GM12872 (cell line): ENCODE measurements at regions not wholly inside any gene's neighbourhood (a gene's known extent, or its start where the extent isn't known, plus 50 kb on each side); places are given as distances from the start of the nearest gene placed in this dataset.

Experiments
- TF ChIP-seq, protein P1 (sequence below): IDR thresholded peaks from 3 replicates; pipeline ENCODE4 v1.5.1; 2011; ENCODE audit warnings: low read depth, mild to moderate bottlenecking, low read length, moderate library complexity; ENCODE audit not compliant: insufficient read depth

DNA sequence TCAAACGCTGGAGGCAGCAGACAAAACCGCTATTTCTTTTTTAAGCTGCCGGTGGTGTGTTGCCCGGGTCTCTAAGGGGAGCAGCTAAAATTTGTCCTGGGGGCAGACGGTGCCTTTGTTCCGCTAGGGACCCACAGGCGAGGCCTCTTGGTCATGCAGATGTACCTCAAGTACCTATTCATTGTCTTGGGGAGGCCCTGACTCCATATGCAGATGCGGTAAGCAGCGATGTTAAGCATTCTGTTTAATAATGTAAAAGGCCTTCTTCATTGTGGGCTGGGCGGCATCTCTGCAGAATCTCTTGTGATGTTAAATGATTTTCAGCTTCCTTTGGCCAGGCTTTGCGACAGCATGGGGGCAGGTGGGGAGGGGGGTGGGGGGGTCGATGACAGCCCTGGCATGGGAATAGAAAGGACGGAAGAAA is 98.9 kb upstream of the PJA1 start:
- TF ChIP-seq, protein P1, sequence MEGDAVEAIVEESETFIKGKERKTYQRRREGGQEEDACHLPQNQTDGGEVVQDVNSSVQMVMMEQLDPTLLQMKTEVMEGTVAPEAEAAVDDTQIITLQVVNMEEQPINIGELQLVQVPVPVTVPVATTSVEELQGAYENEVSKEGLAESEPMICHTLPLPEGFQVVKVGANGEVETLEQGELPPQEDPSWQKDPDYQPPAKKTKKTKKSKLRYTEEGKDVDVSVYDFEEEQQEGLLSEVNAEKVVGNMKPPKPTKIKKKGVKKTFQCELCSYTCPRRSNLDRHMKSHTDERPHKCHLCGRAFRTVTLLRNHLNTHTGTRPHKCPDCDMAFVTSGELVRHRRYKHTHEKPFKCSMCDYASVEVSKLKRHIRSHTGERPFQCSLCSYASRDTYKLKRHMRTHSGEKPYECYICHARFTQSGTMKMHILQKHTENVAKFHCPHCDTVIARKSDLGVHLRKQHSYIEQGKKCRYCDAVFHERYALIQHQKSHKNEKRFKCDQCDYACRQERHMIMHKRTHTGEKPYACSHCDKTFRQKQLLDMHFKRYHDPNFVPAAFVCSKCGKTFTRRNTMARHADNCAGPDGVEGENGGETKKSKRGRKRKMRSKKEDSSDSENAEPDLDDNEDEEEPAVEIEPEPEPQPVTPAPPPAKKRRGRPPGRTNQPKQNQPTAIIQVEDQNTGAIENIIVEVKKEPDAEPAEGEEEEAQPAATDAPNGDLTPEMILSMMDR, result no peak

DNA sequence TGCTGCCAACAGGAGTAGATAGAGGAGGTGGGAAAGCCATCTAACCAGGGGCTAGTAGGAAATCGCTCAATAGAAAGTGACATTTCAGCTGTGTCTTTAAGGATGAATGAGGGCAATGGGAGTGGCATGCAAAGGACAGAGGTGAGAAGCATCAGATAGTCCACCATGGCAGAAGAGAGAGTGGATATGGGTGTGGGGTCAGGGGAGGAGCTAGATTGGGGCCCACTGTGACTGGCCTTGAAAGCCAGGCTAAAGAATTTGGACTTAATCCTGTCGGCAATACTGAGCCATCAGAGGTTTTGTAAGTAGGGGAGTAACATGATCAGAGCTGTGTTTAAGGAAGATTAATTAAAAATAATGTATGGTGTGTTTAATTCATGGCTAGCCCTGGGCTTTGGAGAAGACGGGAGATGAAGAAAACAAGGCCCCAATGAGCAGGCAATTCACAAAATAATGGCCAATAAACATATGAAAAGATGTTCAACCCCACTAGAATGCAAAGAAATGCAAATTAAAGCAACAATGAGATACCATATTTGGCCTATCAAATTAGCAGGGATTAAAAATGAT is 98.1 kb upstream of the PJA1 start:
- TF ChIP-seq, protein P1, result no peak

DNA sequence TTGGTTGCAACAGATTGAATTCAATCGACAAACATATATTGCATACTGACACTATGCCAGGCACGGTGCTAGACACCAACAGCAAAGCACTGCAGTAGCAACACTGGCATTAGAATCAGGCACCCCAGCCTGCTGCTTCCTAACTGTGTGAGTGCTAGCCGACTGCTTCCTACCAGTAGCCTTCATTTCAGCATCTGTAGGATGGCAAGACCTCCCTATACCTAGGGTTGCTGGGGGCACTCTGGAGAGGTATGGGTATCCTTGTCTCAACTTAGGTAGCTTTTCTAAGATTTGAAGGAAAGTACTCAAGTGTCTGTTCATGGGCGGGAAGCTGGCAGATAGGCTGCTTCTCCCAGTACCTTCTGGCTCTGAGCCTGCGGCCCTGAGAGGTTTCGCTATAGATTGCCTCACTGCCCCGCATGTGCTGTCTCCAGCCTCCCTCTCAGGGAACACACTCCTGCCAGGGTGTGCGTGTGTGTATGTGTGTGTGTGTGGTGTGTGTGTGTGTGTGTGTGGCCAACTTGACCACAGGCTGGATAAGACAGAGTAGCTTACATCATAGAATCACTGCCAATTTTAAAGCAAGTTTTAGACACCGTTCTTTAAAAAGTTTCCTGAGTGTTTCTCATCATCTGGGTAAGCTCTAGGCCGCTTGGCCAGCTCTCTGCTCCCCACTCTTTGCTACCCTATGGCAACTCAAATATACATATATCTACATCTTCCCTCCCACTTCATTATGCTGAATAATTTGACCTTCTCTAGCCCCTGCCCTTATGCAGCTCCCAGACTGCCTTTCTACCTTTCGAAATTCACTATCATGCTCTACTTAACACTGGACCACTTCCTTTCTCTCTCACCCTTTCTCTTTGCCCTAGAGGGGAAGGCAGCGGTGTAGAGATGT is 97.0 kb upstream of the PJA1 start:
- TF ChIP-seq, protein P1, result no peak

DNA sequence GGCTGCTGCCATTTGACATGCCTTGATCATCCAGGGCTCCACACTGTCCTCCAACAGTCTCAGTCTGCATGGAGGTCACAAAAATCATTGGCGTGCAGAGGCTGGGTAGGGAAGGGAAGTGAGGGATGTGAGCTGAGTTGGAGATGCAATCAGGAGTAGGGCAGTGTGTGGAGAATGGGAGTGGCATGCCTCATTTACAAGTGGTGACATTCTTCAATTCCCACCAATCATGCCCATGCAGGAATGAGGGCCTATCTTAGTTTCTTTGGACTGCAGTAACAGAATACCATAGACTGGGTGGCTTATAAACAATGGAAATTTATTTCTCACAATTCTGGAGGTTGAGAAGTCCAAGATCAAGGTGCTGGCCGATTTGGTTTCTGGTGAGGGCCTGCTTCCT is 94.9 kb upstream of the PJA1 start:
- TF ChIP-seq, protein P1, result no peak

DNA sequence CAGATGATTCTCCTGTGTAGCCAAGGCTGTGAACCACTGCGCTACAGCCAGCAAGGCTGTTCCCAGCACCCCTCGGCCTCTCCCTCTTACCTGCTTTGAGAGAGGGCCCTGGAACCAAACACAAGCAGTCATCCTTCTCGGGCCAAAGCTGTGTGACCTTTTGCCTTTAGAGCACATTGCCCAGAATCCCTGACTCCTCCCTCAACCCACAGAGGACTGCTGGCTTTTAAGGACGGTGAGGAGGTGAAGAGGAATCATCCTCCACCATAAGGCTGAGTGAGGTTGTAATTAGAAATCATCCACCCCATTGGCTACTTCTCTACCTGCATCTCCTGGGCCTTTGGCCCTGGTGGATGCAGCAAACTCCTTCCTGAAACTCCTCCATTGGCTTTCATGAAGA is 93.6 kb upstream of the PJA1 start:
- TF ChIP-seq, protein P1, result no peak

DNA sequence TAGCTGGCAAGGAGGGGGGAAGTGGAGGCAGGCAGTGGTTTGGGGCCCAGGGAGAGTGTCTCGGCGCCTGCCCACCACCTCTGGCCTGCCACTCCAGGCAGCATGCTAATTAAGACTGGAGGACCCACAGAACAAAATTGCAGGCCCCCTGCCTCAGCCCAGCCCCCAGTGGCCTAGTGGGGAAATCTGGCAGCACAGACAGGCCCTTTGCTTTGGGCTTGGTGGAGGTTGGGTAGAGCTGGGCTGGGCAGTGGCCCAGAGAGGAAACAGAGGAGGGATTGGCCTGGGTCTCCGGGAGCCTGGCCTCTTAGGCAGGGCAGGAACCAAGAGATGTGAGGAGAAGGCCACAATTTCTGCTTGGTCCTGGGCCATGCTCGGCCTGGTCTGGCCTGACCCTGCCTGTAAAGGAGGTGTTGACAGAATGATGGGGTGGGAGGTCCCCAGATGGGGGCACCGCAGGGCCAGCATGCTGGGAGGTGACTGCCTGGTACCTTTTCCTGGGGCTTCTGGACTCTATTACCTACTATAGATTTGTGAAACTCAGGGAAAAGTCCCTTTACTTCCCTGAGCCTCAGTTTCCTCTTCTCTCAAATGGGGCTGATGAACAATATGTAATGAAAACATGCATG is 92.4 kb upstream of the PJA1 start:
- TF ChIP-seq, protein P1, result no peak

DNA sequence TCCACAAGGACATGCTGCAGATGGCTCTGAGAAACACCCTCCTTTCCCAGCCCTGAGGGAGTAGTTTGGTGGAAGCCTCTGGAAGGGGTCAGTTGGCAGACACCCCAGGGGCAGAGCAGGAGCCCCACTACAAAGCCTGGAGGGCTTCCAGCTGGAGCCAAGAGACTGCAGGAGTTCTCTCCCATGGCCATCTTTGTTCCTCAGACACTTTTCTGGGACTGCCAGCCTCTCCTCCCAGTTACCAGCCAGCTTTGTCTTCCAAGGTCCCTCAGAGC is 91.0 kb upstream of the PJA1 start:
- TF ChIP-seq, protein P1, result no peak
